Epithelial cell of proximal tubule (primary cell): ENCODE measurements at regions not wholly inside any gene's neighbourhood (a gene's known extent, or its start where the extent isn't known, plus 50 kb on each side); places are given as distances from the start of the nearest gene placed in this dataset.

Experiments used
- DNase-seq: peaks from one replicate; pipeline ENCODE4 v3.0.0-alpha.2; 2011; ENCODE audit warnings: low read depth
- H3K4me3 ChIP-seq: 2 replicates; pipeline ENCODE4 v1.5.1; 2011; ENCODE audit warnings: low read depth, mild to moderate bottlenecking, low read length
- TF ChIP-seq, protein P1 (sequence below): conservative IDR thresholded peaks from 2 replicates; pipeline ENCODE4 v1.5.1; 2012; ENCODE audit warnings: low read depth, mild to moderate bottlenecking, low read length

DNA sequence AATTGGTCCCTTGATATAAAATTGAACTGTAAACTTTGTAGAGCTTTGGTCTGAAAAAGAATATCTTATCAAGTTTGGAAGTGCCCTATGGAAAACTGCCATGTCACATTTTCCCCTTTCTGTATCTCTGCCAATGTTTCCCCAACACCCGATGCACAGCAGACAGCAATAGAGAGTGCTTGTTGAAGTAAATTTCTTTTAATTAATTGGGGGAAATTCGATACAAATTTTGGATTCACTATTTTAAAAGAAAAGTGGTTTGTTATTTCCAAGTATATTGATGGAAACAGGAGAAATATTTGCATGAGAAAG, 208.1 kb downstream of the OGFRL1 start:
- no peak for DNase-seq
- H3K4me3 ChIP-seq, result no peak overlapping the region
- TF ChIP-seq, protein P1, sequence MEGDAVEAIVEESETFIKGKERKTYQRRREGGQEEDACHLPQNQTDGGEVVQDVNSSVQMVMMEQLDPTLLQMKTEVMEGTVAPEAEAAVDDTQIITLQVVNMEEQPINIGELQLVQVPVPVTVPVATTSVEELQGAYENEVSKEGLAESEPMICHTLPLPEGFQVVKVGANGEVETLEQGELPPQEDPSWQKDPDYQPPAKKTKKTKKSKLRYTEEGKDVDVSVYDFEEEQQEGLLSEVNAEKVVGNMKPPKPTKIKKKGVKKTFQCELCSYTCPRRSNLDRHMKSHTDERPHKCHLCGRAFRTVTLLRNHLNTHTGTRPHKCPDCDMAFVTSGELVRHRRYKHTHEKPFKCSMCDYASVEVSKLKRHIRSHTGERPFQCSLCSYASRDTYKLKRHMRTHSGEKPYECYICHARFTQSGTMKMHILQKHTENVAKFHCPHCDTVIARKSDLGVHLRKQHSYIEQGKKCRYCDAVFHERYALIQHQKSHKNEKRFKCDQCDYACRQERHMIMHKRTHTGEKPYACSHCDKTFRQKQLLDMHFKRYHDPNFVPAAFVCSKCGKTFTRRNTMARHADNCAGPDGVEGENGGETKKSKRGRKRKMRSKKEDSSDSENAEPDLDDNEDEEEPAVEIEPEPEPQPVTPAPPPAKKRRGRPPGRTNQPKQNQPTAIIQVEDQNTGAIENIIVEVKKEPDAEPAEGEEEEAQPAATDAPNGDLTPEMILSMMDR, result no peak

DNA sequence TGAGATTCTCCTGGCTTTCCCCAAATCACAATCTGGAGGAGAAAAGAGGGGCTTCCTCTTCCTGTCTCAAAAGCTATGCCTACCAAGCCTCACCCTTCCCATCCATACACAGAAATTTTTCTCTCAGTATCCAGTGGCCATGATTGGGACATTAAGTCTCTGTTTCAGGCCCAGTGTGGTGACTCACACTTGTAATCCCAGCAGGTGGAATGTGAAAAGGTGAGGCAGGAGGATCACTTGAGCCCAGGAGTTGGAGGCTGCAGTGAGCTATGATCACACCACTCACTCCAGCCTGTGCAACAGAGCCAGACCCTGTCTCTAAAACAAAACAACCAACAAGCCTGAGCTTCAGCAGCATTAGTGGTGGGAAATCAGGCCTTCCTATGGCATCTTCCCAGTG, 210.0 kb downstream of the OGFRL1 start:
- DNase-seq, result no peak
- H3K4me3 ChIP-seq, result no peak overlapping the region
- TF ChIP-seq, protein P1, result no peak

DNA sequence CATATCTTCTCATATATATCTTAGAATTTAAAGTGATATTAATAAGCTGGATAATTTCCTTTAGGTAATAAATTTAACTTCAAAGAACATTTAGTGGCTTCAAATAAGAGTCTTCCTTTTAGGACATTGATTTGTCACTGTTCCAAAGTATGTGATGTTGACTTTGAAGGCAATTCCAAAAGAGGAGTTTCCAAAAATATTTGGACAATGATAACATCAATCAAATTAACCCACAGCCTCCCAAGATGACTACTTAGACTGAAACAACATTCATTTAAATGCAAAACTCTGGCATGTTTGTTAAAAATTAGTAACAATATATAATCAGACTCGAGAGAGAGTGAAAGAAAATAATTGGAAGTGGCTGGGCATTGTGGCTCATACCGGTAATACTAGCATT, 211.1 kb downstream of the OGFRL1 start:
- TF ChIP-seq, protein P1, result no peak
- DNase-seq, result no peak
- no peak overlapping the region for H3K4me3 ChIP-seq

DNA sequence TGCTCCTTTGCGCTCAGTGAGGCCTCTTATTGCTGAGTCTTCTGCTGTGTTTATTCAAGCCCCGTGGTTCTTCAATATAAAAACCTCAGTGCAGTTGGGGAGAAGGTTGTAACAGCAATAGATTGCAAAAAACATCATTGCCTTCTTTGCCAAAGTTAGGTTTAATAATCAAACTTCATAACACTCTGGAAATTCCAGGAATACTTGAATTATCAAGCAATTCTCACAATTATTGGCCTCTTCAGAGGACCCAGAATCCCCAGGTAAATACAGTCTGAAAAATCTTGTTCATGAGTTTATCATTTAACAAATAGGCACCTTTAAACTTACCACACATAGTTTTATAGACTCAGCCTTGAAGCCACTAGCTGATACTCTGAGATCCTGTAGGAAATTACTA, 213.6 kb downstream of the OGFRL1 start:
- no peak overlapping the region for H3K4me3 ChIP-seq
- TF ChIP-seq, protein P1, result no peak
- DNase-seq, result no peak

DNA sequence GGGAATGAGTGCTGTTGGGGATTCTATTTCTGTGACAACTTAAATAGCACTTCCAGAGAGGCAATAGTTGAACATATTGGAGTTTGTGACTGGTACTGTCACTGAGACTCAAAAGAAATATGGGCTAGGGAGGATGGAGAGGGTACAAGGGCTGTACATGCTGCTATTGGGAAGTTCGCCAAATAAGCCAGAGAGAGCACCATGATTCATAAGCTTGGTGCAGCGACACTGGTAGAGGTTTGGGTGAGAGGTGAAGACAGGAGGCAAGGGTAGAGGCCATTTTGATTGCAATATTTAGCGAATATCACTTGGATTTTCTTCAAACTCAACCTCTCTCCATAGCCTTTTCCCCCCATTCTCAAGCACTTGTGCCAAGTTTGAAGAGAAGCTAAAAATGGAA, 214.3 kb downstream of the OGFRL1 start:
- H3K4me3 ChIP-seq, result no peak overlapping the region
- no peak for DNase-seq
- TF ChIP-seq, protein P1, result no peak

DNA sequence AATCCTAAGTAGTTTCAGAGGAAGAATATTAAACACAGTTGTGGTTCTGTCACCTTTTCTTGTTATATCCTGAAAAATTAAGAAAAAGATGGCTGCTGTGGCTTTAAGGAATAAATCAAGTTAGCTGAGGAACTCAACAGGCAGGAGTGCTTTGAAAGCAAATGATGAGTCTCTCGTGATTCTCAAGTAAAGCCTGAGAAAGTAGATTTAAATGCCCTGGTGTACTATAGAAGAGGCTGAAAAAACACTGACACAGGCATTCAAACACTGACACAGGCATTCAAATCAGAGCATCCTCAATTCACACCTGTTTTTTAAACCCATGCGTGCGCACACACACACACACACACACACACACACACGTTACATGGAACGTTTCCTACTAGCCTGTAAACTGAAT, 218.6 kb downstream of the OGFRL1 start:
- no peak for DNase-seq
- TF ChIP-seq, protein P1, result no peak
- no peak overlapping the region for H3K4me3 ChIP-seq

DNA sequence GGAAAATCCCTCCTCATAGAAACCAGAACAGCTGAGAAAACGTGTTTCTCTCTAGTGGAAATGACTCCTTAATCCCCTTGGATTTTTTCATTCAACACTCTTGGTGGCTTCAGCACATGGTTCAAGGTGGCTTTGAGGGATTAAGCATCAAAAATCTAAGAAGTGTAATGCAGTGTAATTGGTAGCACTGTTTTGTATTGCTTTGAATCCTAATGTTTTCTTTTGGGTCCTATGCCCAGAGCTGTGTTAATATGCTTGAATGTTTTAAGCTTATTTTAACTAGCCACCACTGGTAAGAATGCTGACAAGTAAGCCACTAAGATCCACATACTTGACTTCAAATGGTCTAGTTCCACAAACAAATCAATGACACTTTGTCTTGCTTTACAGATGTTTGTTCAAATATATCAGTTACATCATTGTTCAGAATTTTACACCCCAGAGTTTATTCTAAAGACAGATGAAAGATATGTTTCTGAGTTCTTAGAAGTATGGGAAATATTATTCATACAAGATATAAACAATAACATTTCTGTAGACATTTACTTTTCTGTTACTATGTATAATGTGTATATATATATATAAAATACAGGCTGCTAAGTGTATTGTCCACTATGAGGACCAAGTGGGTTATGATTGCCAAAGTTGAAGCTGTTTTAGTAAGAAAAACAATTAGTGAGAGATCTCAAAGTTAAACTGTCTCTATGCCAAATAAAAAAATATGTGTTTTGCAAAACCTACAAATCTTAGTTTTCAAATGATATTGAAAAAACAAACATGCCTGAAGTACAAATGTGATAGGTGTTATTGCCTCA, 220.8 kb downstream of the OGFRL1 start:
- DNase-seq, result no peak
- TF ChIP-seq, protein P1, result no peak
- H3K4me3 ChIP-seq, result no peak overlapping the region
